NT2/D1 (cell line): ENCODE measurements at regions not wholly inside any gene's neighbourhood (a gene's known extent, or its start where the extent isn't known, plus 50 kb on each side); places are given as distances from the start of the nearest gene placed in this dataset.

Experiments used
- SUZ12 ChIP-seq: IDR thresholded peaks from 2 replicates; pipeline ENCODE4 v1.6.1; 2011; ENCODE audit not compliant: insufficient read length, insufficient read depth; ENCODE audit errors: extremely low read depth
- YY1 ChIP-seq: IDR thresholded peaks from 2 replicates; pipeline ENCODE4 v1.6.1; 2011; ENCODE audit not compliant: insufficient read length, insufficient read depth
- ZNF274 ChIP-seq: IDR thresholded peaks from 2 replicates; pipeline ENCODE4 v1.6.1; 2011; ENCODE audit warnings: mild to moderate bottlenecking, low read depth, low read length

DNA sequence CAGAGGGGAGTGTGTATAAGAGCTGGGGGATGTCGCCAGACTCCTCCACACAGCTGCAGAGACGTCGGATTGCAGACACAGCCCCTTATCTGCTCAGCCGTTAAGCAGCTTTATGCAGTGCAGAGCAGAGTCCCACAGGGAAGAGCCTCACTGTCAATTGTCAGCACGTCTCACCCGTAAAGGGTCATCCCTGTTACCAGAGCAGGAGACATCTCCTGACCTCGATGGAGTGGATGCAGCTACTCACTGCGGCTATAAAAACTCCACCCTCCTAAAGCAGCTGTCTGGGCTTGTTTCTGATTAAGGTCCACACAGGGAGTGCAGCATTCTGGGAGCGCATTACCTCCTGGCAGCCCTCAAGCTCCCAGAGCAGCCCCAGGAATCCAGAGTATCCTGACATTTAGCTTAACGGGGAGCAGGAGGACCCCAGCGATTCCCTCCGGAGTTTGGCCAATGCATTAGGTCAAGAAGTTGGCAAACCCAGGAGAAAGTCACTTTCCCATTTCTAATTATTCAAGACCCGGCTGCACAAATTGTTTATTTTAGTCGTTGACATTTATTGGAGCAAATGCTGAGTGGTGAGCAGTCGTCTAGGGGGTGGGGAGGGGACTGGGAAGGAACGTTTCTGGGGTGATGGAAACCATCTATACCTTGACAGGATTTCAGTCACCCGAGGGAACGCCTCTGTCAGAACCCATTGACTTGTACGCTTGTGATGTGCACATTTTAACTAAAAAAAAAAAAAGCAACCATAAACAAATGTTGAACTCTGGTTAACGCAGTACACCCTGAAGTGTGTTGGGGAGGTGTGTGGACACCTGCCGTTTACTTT is 100.0 kb upstream of the ZNF469 start:
- TF ChIP-seq ZNF274: no peak
- no peak for TF ChIP-seq YY1
- TF ChIP-seq SUZ12: no peak
